Left lung (tissue), 4 donors: ENCODE measurements at regions not wholly inside any gene's neighbourhood (a gene's known extent, or its start where the extent isn't known, plus 50 kb on each side); places are given as distances from the start of the nearest gene placed in this dataset.

Experiments used
- ATAC-seq: fragments of 200-7000 bp; cut with Tn5 transposase; one replicate; pipeline ENCODE4 v1.9.1; 2020; ENCODE audit warnings: moderate library complexity
- DNase-seq, 4 donors: peaks; one replicate each; pipeline ENCODE4 v3.0.0-alpha.2; 2013 to 2020
- H3K27ac ChIP-seq, 2 donors: fragments of 200-600 bp; sonication (generic) in 1 of 2; one replicate each; pipeline versions ENCODE4 v1.5.0 to v1.8.0; 2020 to 2021
- H3K27me3 ChIP-seq, 2 donors: fragments of 200-600 bp; sonication (generic) in 1 of 2; one replicate each; pipeline versions ENCODE4 v1.5.0 to v1.8.0; 2020 to 2021
- H3K36me3 ChIP-seq, 2 donors: fragments of 200-600 bp; sonication (generic) in 1 of 2; one replicate each; pipeline versions ENCODE4 v1.5.0 to v1.8.0; 2020 to 2021
- H3K4me1 ChIP-seq, 2 donors: fragments of 200-600 bp; one replicate each; pipeline ENCODE4 v1.8.0; 2021
- H3K4me3 ChIP-seq, 2 donors: fragments of 200-600 bp; sonication (generic) in 1 of 2; one replicate each; pipeline versions ENCODE4 v1.5.0 to v1.8.0; 2020 to 2021; ENCODE audit warnings: mild to moderate bottlenecking in 1 of 2
- H3K9me3 ChIP-seq, 2 donors: fragments of 200-600 bp; sonication (generic) in 1 of 2; one replicate each; pipeline versions ENCODE4 v1.5.0 to v1.8.0; 2020 to 2021
- intact Hi-C, 2 donors: fragments of 100-400 bp; cut with DNase I; formaldehyde crosslinking; loops; one replicate each; pipeline versions ENCODE4 v1.11.2 to v1.14.2; 2022
- TF ChIP-seq, protein P1 (sequence below), 2 donors: fragments of 200-600 bp; sonication (generic) in 1 of 2; IDR thresholded peaks; one replicate each; pipeline versions ENCODE4 v1.5.0 to v1.8.0; 2021; ENCODE audit warnings: antibody characterized with exemption in 2 of 2
- donor health status: DM: no; HTN: yes; CAD: no.
- donor health status: DM: no; HTN: no; CAD: no.

DNA sequence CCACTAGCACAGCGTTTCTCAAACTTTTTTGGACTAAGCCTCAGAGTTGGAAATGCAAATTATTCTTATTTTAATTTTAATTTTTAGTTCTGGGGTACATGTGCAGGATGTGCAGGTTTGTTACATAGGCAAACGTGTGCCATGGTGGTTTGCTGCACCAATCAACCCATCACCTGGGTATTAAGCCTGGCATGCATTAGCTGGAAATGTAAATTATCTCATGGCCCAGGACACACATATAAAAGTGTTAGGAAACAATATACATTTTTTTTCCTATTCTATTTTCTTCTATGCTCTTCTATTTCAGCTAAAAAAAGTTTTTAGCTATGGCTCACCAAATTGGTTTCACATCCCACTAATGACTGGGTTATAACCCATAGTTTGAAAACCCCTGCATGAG is 73.3 kb upstream of the LRIG1 start:
- no peaks in the 10 kb centered on the region for H3K4me1 ChIP-seq
- H3K27me3 ChIP-seq: no peaks in the 10 kb centered on the region
- peaks cover 0 to 2% of the 10 kb centered on the region in 2 donors for H3K9me3 ChIP-seq
- no peak overlapping the region for H3K27ac ChIP-seq
- ATAC-seq (no peak), DNase-seq (no peak)
- no peak overlapping the region for H3K4me3 ChIP-seq
- no peaks in the 10 kb centered on the region for H3K36me3 ChIP-seq
- TF ChIP-seq, protein P1, sequence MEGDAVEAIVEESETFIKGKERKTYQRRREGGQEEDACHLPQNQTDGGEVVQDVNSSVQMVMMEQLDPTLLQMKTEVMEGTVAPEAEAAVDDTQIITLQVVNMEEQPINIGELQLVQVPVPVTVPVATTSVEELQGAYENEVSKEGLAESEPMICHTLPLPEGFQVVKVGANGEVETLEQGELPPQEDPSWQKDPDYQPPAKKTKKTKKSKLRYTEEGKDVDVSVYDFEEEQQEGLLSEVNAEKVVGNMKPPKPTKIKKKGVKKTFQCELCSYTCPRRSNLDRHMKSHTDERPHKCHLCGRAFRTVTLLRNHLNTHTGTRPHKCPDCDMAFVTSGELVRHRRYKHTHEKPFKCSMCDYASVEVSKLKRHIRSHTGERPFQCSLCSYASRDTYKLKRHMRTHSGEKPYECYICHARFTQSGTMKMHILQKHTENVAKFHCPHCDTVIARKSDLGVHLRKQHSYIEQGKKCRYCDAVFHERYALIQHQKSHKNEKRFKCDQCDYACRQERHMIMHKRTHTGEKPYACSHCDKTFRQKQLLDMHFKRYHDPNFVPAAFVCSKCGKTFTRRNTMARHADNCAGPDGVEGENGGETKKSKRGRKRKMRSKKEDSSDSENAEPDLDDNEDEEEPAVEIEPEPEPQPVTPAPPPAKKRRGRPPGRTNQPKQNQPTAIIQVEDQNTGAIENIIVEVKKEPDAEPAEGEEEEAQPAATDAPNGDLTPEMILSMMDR (IDR thresholded peaks at IDR 0.05): no peak
- intact Hi-C loops: no loop called here

DNA sequence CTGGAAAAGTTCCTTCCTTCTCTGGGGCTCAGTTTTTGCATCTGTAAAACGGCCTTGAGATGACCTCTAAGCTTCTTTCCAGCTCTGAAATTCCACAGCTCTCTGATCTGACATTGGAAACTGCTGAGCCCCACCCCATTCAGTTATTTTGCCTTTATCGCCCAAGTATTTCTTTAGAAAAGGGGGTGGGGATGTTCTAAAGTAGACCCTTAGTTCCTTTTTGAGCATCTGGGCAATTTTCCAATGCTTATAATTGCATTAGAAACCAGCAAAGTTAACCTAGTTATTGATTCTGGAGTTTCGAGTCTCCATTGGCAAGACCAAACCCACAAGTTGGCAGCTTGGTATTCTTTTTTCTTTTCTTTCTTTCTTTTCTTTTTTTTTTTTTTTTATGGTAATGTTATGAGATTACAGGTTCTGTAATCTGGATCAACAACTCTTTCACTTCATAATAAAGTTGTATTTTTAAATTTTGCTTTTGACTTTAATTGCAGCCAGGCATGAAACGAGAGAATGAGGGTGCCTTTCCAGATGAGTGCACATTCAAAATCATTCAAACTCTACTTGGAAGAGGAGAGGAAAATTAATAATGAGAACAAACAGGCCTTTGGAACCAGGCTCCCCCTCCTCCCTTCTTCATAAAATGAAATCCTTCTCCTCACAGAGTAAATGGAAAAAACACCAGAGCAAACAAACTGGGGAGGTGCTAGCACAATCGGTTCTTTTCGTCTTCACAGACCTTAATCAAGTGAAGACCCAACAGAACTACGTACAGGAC is 76.8 kb upstream of the LRIG1 start:
- no peaks in the 10 kb centered on the region for H3K4me1 ChIP-seq
- no peaks in the 10 kb centered on the region for H3K27me3 ChIP-seq
- TF ChIP-seq, protein P1 (IDR thresholded peaks at IDR 0.05): no peak
- H3K4me3 ChIP-seq: no peak overlapping the region
- no peaks in the 10 kb centered on the region for H3K36me3 ChIP-seq
- intact Hi-C loops: no loop called here
- ATAC-seq: no peak
- H3K27ac ChIP-seq: no peak overlapping the region
- H3K9me3 ChIP-seq: peaks cover 0 to 2% of the 10 kb centered on the region in 2 donors
- DNase-seq: no peak

DNA sequence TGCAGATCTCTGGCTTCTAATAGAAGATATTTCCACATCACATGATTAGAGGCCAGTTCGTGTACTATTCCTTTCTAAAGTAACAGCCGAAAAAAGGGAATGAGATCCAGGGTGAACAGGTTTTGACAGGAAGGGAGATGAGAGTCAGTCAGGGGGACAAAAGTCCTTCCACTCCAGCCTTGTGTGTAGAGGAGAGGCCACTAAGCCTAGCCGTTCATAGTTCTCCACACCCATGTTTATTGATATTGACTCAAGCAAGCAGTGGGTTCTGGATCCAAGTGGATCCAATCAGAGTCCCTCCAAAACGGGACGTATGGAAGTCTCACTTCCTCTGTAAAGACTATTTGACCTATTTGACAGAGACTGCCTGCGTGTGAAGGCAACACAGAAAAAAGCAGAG is 80.4 kb upstream of the LRIG1 start:
- DNase-seq (no peak), ATAC-seq (no peak)
- H3K4me1 ChIP-seq: no peaks in the 10 kb centered on the region
- intact Hi-C loops: no loop called here
- no peak overlapping the region for H3K4me3 ChIP-seq
- peaks cover 0 to 2% of the 10 kb centered on the region in 2 donors for H3K9me3 ChIP-seq
- no peaks in the 10 kb centered on the region for H3K36me3 ChIP-seq
- no peak overlapping the region for H3K27ac ChIP-seq
- H3K27me3 ChIP-seq: no peaks in the 10 kb centered on the region
- TF ChIP-seq, protein P1 (IDR thresholded peaks at IDR 0.05): no peak

DNA sequence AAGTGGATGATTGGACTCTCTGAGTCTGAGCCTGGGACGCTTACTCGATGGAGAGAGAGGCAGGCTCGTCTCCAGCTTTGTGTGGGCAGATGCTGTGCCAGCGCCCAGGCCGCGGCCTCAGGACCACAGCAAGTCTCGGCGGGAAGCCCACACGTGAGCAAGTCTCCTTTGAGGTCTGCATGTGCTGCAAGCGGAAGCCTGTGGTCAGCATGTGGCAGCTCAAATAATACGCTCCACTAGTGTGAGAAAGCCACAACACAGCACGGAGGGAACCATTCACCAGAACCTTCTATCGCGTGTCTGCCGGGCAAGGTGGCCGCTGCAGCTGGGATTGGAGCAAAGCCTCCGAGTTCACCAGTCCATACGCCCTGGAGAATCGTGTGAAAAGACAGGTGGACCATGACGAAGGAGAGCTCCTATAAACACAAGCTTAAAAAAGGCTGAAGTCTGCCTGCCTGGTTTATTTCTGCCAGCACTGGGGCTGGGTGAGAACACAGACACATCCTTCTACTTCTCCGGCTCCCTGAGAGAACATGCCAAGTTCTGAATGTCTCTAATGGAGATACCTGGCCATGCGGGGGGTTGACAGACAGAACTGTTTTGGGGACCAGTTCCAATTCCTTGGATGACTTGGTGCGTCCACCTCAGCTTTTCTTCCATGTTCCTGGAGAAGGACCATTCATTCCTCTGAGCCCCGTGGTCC is 82.0 kb upstream of the LRIG1 start:
- TF ChIP-seq, protein P1 (IDR thresholded peaks at IDR 0.05): no peak
- ATAC-seq: no peak
- intact Hi-C loops: no loop called here
- H3K27me3 ChIP-seq: no peaks in the 10 kb centered on the region
- H3K9me3 ChIP-seq: peaks cover 0 to 2% of the 10 kb centered on the region in 2 donors
- no peaks in the 10 kb centered on the region for H3K36me3 ChIP-seq
- H3K4me1 ChIP-seq: no peaks in the 10 kb centered on the region
- no peak for DNase-seq
- no peak overlapping the region for H3K4me3 ChIP-seq
- no peak overlapping the region for H3K27ac ChIP-seq

DNA sequence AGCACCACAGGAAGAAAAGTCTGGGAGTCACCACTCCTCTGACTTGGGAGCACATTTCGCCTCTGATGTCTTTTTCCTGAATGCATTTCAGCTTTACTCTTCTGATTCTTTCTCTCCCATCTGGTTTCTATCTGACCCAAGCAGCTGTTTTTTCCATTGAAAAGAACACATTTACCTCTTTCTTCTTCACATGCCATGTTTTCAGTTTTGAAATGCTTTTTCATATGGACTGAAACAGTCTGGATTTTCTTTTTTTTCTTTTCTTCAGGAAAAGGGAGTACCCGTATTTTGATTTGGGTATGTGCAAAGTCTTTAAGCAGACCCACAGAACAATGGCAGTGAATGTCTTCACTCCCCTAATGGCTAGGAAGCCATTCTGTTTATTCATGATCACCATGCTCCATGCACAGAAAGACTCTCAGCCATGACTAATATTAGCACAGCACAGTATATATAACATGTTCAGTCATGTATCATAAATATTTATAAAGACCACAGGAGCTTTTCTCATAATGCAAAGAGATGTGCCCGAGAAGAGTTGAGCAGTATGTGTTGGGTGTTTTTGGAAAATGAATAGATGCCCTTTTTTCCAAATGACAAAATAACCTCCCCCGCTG is 82.7 kb upstream of the LRIG1 start:
- H3K9me3 ChIP-seq: peaks cover 0 to 2% of the 10 kb centered on the region in 2 donors
- ATAC-seq: no peak
- intact Hi-C loops: no loop called here

More for the DNA sequence above, 82.7 kb upstream of the LRIG1 start:
- Histone ChIP-seq H3K4me1 (no peaks in the 10 kb centered on the region), H3K4me3 (no peak overlapping the region), H3K27me3 (no peaks in the 10 kb centered on the region), H3K36me3 (no peaks in the 10 kb centered on the region), H3K27ac (no peak overlapping the region)
- TF ChIP-seq, protein P1 (IDR thresholded peaks at IDR 0.05): no peak
- DNase-seq: no peak
